RWPE1 (cell line): ENCODE measurements at regions not wholly inside any gene's neighbourhood (a gene's known extent, or its start where the extent isn't known, plus 50 kb on each side); places are given as distances from the start of the nearest gene placed in this dataset.

Source experiments
- CTCF ChIA-PET: fragments of 350-600 bp; sonication (Branson Sonifier 250); formaldehyde crosslinking; extraction: SDS; loops from one replicate; lab custom pipeline; 2021; lab: Yijun Ruan, JAX
- POLR2A ChIA-PET: fragments of 400-600 bp; formaldehyde crosslinking; extraction: SDS; loops from one replicate; lab custom pipeline; 2020; ENCODE audit warnings: antibody characterized with exemption; ENCODE audit not compliant: low non-redundant PET; lab: Yijun Ruan, JAX
- DNase-seq: peaks from one replicate; pipeline ENCODE4 v3.0.0; 2012; ENCODE audit warnings: low spot score
- H3K27ac ChIP-seq: fragments of 450-650 bp; 2 replicates; pipeline ENCODE4 v1.5.1; 2017
- CTCF ChIP-seq: fragments of 450-650 bp; conservative IDR thresholded peaks from 2 replicates; pipeline ENCODE4 v1.5.1; 2017; ENCODE audit warnings: low read depth, mild to moderate bottlenecking

DNA sequence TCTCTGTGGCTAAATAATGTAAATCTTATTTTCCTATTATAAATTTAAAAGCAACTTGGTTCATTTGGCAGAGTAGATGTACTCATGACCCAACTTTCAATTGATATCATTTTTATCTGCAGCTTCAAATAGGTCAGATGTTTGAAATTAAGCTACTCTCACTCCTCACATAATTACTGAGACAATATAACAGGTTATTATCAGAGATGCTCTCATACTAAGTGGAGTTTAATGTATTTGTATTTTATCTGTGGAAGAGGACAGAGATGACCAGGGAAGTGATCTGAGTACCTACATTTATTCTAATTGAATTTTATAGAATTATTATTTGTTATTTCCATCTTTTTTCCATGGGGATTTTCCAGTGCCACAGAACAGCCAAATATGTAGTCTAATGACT lies 177.4 kb upstream of the PRLR start:
- no peak overlapping the region for H3K27ac ChIP-seq
- TF ChIP-seq CTCF = no peak
- CTCF ChIA-PET = no interaction called here
- POLR2A ChIA-PET = no interaction called here
- DNase-seq = no peak

DNA sequence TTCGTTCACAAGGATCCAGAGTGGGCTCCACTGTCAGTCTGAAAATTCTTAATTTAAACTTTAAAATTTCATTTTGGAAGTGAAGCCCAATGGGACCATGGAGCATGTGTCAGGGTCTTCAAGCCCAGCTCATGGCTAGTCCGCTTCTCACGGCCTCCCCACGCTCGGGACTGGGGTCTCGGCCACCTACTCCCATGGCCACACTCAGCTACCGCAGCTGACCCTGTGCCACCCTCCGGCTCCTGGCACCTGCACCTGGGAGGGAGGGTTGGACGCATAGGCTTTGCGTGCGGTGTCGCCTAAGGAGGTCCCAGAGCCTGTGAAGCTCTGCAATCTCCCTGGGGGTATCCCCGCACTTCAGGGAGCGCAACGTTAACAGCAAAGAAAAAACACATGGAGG lies 175.7 kb upstream of the PRLR start:
- POLR2A ChIA-PET = no interaction called here
- no peak for DNase-seq
- no peak for TF ChIP-seq CTCF
- CTCF ChIA-PET = no interaction called here
- H3K27ac ChIP-seq = no peak overlapping the region

DNA sequence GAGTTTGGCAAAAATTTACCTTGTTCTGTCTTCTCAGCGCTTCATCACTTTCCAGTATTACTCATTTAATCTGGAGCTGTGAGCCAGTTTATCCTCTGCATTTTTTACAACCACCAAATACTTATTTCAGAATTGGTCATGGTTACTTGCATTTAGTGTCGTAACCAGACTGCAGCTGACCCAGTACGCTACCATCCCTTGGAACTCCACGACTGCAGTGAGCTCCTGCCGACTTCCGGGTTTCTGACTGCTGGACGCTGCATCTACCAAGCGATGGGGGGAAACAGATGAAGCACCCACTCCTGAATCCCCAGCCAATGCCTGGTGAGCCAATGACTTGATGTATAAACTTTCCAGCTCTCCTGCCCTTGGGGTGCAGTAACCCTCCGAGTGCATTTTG lies 174.4 kb upstream of the PRLR start:
- DNase-seq = no peak
- POLR2A ChIA-PET = no interaction called here
- no peak for TF ChIP-seq CTCF
- H3K27ac ChIP-seq = no peak overlapping the region
- CTCF ChIA-PET = no interaction called here

GRCh38 chr5:35393901-35394300 lies 163.6 kb upstream of the PRLR start:
- ChIA-PET CTCF (no interaction called here), POLR2A (no interaction called here)
- no peak overlapping the region for H3K27ac ChIP-seq
- DNase-seq = no peak
- no peak for TF ChIP-seq CTCF

GRCh38 chr5:35384658-35385057 lies 154.4 kb upstream of the PRLR start:
- ChIA-PET POLR2A (no interaction called here), CTCF (no interaction called here)
- H3K27ac ChIP-seq = no peak overlapping the region
- TF ChIP-seq CTCF = no peak
- DNase-seq = no peak

DNA sequence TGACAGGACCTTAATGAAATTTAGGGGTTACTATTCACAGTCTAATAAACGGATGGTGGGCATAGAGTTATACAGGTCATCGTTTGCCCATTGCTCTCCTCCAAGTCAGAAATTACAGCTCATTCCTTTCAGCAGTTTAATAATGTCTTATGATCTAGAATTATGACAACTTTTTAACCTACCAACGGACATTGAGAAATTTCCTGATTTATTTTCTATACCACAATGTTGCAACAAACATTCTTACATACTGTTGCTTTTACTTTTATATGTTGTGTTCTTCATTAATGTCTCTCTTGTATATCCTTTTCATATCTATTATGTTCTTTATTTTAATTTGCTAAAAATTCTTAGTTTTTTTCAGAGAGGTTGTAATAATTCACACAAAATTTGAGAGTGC lies 152.8 kb upstream of the PRLR start:
- POLR2A ChIA-PET = no interaction called here
- no peak overlapping the region for H3K27ac ChIP-seq
- no peak for DNase-seq
- TF ChIP-seq CTCF = no peak
- CTCF ChIA-PET = interaction anchor here (0.5 kb wide), 1 partner anchor 13 kb away, joined by 3 read pairs; no protein-coding TSS in a partner anchor

- DNase-seq = no peak
- CTCF ChIA-PET = no interaction called here
- POLR2A ChIA-PET = no interaction called here
- no peak overlapping the region for H3K27ac ChIP-seq
- no peak for TF ChIP-seq CTCF
Measured at GRCh38 chr5:35377653-35378052, 147.4 kb upstream of the PRLR start.
